Upper lobe of left lung (tissue), 4 donors: ENCODE measurements at regions not wholly inside any gene's neighbourhood (a gene's known extent, or its start where the extent isn't known, plus 50 kb on each side); places are given as distances from the start of the nearest gene placed in this dataset.

Experiments
- CTCF ChIP-seq, 6 experiments: fragments of 450-650 bp in 4 of 6; fragments of 200-600 bp in 2 of 6; sonication (generic) in 2 of 6; IDR thresholded peaks; one replicate each; pipeline ENCODE4 v1.5.1; 2016 to 2019; ENCODE audit warnings: antibody characterized with exemption in 6 of 6
- POLR2A ChIP-seq, 4 donors: fragments of 450-650 bp; IDR thresholded peaks; one replicate each; pipeline ENCODE4 v1.5.1; 2016 to 2017; ENCODE audit warnings: antibody characterized with exemption in 4 of 4, mild to moderate bottlenecking in 2 of 4

GRCh38 chr10:117747636-117748035, 205.1 kb downstream of the EMX2 start:
- TF ChIP-seq CTCF (IDR thresholded peaks at IDR 0.05) (no peak), POLR2A (IDR thresholded peaks at IDR 0.05) (no peak)
